GM19328 (cell line): ENCODE measurements at regions not wholly inside any gene's neighbourhood (a gene's known extent, or its start where the extent isn't known, plus 50 kb on each side); places are given as distances from the start of the nearest gene placed in this dataset.

Experiments used
- ATAC-seq: cut with Tn5 transposase; IDR thresholded peaks from one replicate; pipeline ENCODE4 v1.9.1; 2021; ENCODE audit warnings: mild to moderate bottlenecking, moderate library complexity; ENCODE audit not compliant: unreplicated experiment

DNA sequence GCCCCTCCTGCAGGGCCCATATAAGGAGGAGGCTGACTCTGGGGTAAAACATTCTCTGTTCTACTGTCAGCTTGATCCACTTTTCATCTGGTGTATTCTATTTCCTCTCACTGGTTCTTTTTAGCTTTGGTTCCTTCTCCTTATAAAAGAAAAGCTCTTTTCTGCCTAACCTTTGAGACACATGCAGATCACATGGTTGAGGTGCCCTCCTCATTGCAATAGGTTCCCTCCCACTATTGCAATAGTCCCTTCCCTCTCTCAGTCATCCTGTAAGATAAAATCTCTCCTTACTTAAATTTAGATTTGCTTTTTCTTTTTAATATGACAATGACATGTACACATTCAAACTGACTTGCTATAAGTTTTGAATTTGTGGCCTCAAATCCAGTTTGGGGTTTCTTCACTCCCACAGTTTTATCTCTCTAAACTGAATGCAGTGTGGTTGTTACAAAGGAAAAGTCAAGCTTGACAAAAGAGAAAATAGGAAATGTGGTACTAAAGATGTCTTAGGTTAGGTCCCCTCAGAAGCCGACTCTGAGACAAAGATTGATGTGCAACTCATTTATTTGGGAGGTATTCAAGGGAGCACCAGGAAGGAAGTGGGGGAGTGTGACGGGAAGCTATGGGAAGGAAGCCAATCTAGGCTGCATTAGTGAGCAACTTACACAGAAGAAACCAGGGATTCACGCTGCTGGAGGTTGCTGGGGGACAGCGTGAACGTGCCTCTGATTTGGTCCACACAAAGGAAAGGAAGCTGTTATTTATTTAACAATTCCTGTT, 127.6 kb upstream of the LINC00305 start:
- no peak for ATAC-seq

GRCh38 chr18:64275593-64276300, 126.9 kb upstream of the LINC00305 start:
- ATAC-seq = no peak

DNA sequence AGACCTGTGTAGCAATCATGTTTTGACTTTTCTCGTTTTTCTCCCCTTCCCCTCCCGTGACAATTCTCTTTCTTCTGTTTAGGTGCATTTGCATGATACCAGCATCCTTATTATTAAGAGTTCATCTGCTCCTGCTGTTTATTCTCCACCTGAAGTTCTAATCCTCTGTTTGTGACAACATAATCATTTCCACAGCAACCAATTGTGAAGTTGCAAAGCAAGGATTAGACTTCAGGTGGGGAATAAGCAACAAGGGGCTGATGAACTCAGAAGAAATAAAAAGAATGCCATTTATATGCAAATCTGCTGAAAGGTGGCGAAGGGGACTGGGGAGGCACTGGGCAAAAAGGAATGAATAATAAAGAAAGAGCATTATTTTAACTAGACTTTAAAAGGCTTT, 124.8 kb upstream of the LINC00305 start:
- ATAC-seq = no peak

- ATAC-seq = no peak
Measured at GRCh38 chr18:64271975-64272659, 123.2 kb upstream of the LINC00305 start.

- no peak for ATAC-seq
Measured at GRCh38 chr18:64271246-64271645, 122.4 kb upstream of the LINC00305 start.

GRCh38 chr18:64270608-64271007, 121.7 kb upstream of the LINC00305 start:
- ATAC-seq = no peak

GRCh38 chr18:64270121-64270520, 121.2 kb upstream of the LINC00305 start:
- no peak for ATAC-seq

DNA sequence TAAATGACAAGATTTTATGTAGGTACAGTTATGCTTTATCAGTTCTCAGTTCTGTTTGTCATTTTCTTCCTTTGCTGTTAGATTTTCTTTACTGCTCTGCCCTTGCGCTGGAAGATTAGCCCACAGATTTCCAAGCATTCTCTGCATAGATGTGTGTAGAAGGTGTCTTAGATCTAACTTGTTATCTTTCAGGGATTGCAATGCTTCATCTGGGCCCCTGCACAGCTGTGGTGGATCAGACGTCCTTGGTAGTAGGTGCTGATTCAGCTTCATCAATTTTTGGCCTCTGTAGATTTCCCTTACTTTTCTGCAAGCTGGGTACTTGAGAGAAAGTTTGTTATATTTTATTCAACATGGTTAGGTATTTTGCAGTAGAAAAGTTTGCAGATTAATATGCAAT, 115.3 kb upstream of the LINC00305 start:
- ATAC-seq = no peak

GRCh38 chr18:64260810-64261209, 111.9 kb upstream of the LINC00305 start:
- ATAC-seq = no peak

DNA sequence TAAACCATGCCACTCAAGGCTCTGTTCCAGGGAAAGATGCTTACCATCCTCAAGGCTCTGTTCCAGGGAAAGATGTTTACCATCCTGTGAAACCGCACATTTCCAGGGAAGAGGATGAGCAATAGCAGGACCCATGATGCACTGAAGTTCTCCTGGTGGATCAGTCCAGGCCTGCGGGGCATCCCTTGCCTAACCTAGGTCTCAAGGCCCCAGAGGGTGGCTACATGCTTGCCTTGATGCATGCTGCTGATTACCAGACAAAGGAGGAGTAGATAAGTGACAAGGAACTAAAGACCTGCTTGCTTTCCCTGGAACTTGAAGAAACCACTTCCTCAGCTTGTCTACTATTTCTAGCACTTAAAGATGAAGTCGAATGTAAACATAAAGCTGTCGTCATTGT, 111.0 kb upstream of the LINC00305 start:
- ATAC-seq = no peak

DNA sequence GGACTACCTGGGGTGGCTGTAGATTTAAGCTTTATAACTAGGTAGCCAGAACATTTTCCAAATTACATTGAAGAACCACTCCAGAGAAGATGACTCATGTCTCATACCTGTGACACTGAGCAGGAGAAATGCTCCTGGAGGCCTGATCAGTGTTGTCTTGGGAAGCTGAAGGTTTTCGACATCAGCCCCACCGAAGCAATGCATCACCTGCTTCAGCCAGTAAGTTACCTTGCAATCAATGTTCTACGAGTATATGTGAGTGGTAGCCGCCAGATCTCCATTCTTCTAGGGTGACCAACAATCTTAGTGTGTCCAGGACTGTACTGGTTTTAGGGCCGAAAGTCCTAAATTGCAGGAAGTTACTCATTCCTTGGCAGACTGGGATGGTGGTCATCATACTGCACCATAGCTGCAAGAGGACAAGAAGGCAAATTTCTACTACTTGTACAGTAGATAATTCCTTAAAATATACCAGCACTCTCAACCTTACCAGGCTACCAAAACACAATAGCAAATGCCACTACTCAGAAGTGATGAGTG, 109.3 kb upstream of the LINC00305 start:
- ATAC-seq = no peak

GRCh38 chr18:64254399-64255093, 105.7 kb upstream of the LINC00305 start:
- ATAC-seq = no peak

DNA sequence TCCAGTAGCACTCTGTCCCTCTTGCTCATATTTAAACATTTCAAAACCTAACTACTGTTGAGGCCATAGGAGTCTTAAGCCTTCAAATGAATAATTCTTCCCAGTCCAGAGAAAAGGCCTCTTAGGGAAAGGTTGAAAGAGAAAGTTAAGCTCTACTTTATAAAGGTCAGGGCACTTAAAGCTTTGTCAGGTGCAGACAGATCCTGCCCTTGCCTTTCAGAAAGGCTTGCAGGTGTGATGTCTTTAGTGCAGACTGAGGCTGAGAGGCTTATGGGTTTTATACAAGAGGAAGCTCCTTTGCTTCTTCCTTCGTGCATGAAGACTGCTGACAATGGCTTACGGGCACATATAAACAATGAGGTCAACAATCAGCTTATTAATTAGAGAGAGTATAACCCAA, 105.0 kb upstream of the LINC00305 start:
- ATAC-seq = no peak

DNA sequence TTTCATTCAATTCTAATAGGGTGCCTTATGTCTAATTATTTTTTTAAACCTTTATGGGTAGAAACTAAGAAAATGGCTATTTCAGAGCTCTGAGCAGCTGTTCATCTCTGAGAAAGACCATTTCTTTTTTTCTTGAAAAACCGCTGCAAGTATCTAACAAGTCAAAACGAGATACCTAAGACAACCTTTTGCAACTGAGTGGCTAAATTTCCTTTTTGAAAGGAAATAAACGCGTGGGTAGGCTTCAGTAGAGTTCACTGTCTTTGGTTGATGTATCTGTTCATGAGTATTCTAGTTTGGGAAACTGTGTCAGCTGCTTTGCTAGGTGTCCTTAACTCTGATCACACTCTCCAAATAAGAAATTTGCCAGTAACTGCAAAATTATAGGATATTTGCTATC, 104.3 kb upstream of the LINC00305 start:
- ATAC-seq = no peak

DNA sequence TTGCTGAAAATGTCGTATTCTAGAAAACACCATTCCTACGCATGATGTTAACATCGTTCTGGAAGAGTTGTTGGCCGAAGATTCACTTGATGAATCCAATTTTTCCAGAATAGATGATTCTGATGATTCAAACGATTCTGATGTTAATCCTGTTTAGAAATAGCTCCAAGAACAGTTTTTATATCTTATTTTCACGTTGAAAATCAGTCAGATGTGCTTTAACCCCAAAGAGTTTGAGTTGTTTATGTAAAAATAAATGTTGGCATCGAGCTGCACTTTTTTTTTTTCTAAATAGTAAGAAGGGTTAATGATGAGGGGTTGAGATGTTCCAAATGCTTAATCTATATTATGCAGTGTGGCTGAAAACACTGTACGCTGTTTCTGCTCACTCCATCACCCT, 99.9 kb upstream of the LINC00305 start:
- no peak for ATAC-seq

- ATAC-seq = no peak
Measured at GRCh38 chr18:64245126-64245861, 96.4 kb upstream of the LINC00305 start.

DNA sequence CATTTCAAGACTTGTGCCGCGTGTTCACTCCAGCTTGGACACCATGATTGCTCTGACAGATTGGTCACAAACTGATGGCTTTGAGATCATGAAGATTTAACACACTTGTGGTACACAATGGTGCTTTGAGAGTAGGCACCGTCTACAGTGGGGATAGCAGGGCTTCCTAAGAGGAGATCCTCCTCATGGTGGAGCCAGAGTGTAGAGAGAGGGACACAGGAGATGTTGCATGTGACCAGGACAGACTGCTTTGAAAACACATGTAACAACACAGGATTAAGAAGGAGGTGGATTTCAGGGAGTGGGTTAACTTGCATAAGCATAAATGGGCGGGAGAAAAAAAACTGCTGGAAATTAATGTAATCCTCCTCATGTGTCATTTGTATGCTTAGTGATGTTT, 95.7 kb upstream of the LINC00305 start:
- ATAC-seq = no peak

DNA sequence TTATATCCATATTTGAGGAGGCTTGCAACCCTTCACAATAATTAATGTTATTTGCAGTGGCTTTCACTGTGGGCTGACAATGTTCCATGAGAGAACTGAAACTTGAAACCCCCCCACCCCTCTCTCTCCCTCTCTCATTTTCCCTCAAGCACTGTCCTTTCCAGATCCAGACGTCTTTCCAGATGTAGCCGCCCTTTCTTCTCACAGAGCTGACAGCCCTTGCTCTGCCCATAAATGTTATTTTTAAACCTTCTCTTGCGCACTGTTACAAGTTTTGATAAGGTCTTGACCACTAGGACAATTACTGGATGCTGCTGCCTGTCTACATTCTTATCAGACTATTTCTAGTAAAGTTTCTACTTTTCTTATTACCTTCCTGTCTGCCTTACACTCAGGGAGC, 91.4 kb upstream of the LINC00305 start:
- no peak for ATAC-seq

DNA sequence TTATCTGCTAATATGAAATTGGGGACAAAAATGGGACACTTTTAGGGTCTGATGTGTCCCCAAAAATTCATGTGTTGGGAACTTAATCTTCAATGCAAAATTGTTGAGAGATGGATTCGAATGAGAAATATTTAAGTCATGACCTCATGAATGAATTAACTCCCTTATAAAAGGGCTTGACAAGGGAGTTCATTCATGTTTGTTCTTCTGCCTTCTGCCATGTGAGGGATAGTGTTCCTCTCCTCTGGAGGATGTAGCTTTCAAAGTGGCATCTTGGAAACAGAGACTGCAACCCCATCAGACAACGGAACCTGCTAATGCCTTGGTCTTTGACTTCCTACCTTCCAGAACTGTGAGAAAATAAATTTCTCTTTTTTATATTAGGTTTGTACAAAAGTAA, 89.2 kb upstream of the LINC00305 start:
- ATAC-seq = no peak

DNA sequence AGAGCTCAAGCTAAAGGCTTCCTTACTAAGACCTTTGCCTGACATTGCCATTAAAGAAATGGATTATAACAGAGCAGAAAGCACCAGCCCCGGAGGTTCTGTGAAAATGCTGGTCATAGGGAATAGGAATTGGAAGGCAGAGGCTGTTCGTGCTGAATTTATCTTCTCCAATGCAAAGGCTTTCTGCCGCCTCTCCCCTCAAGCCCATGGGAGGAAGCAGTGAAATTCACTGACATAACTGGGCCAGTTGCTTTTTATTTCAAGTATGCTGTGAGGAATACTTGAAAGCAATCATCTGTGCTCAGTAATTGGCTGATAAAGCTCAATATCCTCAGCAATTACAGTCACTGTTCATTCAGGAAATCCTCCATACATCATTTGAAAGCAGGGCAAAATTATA, 85.4 kb upstream of the LINC00305 start:
- ATAC-seq = no peak
